LHCN-M2 (cell line): ENCODE measurements at regions not wholly inside any gene's neighbourhood (a gene's known extent, or its start where the extent isn't known, plus 50 kb on each side); places are given as distances from the start of the nearest gene placed in this dataset.

Source experiments
- DNase-seq: peaks from one replicate; pipeline ENCODE4 v3.0.0-alpha.2; 2012; ENCODE audit warnings: low read depth

- no peak for DNase-seq
These were observed 313.2 kb upstream of the MME start for GRCh38 chr3:154766765-154767503.

GRCh38 chr3:154764856-154765640, 315.1 kb upstream of the MME start:
- DNase-seq, result no peak

GRCh38 chr3:154762486-154762885, 317.6 kb upstream of the MME start:
- DNase-seq, result no peak

DNA sequence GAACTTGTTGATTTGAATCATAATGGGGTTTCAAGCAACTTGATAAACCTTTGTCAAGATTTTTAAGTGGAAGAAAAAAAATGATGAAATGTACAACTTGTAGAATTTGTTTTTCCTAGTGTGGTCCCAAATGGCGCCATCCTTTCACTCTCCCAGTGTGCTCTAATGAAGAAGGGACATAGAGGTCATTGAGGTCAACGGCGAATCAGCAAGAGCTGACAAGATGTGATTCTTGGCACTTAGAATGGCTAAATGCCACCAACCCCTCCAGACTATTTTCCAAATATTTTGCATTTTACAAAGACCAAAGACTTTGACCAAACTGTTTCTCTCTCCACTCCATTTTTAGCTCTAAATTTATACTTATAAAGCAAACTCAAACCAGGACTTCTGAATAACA, 320.2 kb upstream of the MME start:
- no peak for DNase-seq

DNA sequence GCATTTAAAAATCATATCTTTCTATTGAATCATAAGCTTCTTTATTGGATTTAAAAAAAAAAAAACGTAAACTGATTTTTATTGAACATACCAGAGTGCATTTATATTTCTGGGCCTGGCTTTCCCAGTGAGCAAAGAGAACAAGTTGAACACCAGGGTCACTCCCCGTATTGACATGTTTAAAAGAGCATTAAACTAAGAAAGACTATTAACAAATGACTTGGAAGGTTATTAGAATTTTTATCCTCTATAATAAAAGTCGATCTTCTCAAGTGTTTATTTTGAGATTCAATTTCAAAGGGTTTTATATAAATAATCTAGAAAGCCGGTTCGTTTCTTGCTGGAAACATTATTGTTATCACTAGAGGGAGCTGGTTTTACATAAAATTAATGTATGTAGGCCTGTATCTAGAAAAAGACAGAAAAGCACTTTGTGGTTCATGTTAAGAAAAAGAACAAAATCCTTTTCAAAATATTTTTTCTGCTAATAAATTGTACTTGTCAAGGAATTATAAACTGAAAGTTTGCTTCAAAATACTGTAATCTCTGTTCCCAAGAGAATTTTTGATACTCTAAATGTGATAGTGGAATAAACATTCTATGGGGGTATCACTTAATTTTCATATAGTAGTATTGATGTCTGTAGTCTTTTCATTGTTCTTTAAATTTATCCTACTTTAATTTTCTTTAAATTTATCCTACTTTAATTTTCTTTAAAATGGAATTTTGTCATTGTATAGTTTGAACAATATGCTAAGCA, 321.8 kb upstream of the MME start:
- peak; percentile 56 for DNase-seq

DNA sequence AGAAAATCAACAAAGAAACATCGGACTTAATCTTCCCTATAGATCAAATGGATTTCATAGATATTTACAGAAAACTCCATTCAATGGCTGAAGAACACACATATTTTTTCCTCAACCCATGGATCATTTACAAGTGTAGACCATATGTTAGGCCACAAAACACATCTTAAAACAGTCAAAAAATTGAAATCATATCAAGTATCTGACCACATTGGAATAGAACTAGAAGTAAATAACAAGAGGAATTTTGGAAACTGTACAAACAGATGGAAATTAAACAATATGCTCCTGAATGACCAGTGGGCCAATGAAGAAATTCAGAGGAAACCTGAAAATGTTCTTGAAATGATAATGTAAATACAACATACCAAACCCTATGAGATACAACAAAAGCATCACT, 323.1 kb upstream of the GPR149 start:
- no peak for DNase-seq

GRCh38 chr3:154749514-154749913, 319.5 kb upstream of the GPR149 start:
- DNase-seq, result no peak

- no peak for DNase-seq
These were observed 315.9 kb upstream of the GPR149 start for GRCh38 chr3:154745929-154746328.

- DNase-seq, result no peak
These were observed 315.1 kb upstream of the GPR149 start for GRCh38 chr3:154745122-154745521.

GRCh38 chr3:154743418-154743817, 313.4 kb upstream of the GPR149 start:
- DNase-seq, result no peak

DNA sequence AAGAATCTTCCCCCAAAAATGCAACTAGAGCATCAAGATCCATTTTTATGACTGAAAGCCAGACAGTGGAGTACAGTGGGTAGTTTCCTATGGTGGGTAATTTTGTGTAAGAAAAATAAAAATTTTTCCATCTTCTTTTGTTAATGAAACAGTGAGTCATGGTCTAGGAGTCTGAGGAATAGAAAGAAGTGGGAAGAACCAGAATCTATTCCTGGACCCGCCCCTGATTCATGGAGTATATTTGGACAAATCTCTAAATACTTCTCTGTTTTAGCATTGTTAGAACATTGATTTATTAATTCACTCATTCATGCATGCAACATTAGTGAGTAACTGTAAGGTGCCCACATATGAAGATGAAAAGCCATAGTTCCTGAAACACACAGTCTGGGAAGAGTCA, 304.5 kb upstream of the GPR149 start:
- no peak for DNase-seq

- DNase-seq, result no peak
These were observed 300.2 kb upstream of the GPR149 start for GRCh38 chr3:154730186-154730585.

GRCh38 chr3:154729741-154730140, 299.8 kb upstream of the GPR149 start:
- DNase-seq, result no peak

- DNase-seq, result no peak
These were observed 298.3 kb upstream of the GPR149 start for GRCh38 chr3:154728285-154728684.

GRCh38 chr3:154720921-154721320, 290.9 kb upstream of the GPR149 start:
- no peak for DNase-seq

DNA sequence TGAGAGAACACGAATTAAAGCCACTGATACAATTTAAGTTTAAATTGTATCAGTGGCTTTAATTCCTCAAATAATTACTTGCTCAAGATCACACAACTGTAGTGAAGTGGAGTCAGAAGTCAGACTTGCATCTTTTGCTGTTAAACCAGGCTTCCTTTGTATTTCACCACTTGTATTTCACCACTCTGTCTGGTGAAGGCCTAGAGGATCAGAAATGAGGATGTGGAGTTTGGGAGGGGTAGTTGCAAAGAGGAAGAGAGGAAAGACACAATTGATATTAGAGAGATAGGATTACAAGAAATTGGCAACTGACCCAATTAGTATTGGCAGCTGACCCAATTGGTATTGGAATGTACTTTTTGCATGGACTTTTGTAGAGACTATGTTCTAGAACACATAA, 288.1 kb upstream of the GPR149 start:
- DNase-seq, result no peak

DNA sequence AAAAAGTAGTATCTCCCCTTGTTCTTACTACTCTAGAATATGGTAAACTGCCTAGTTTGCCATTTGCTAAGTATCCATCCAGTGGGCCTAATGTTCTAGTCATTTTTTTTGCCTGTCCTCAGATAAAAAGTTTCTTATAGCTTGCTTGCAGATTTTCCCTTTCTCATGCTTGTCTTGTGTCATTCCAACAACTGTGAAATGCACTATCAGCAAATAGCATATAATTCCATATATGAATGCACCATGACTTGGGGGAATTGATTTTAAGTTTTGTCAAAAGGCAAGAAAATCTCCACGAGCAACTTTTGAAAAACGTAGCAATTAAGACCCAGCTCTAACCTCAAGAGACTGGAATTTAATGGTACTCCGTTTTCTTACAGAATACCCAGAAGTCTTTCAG, 286.2 kb upstream of the GPR149 start:
- DNase-seq, result no peak

DNA sequence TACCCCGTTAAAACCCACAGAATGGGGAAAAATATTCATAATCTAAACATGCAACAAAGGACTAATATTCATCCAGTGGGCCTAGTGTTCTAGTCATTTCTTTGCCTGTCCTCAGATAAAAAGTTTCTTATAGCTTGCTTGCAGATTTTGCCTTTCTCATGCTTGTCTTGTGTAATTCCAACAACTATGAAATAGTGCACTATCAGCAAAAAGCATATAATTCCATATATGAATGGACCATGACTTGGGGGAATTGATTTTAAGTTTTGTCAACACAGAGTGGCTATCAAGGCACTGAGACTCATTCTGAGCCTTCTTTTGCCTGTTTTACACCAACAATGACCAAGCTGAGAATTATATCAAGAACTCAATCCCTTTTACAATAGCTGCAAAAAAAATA, 278.6 kb upstream of the GPR149 start:
- DNase-seq, result no peak

GRCh38 chr3:154701055-154701454, 271.1 kb upstream of the GPR149 start:
- DNase-seq, result no peak

- no peak for DNase-seq
These were observed 260.4 kb upstream of the GPR149 start for GRCh38 chr3:154690413-154690812.

GRCh38 chr3:154684440-154684839, 254.4 kb upstream of the GPR149 start:
- DNase-seq, result no peak

DNA sequence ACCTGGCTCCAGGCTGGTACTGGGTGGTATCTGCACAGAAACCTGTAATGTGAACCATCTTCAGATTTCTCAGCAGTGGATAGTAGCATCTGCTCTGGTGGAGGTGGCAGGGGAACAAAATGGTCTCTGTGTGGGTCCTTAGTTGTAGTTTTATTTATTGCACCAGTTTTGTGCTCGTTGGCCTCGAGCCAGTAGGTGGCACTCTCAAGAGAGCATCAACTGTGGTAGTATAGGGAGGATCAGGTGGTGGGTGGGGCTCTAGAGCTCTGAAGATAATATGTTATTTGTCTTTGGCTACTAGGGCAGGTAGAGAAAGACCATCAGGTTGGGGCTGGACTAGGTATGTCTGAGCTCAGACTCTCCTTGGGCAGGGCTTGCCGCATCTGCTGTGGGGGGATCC, 254.0 kb upstream of the GPR149 start:
- DNase-seq, result no peak
